Keratinocyte (primary cell): ENCODE measurements at regions not wholly inside any gene's neighbourhood (a gene's known extent, or its start where the extent isn't known, plus 50 kb on each side); places are given as distances from the start of the nearest gene placed in this dataset.
"Not testable (repeated sequence)": the region's sequence is repeated elsewhere in the genome, so short reads cannot be mapped to it uniquely, and the experiment has no call there.

Experiments used
- CTCF ChIP-seq, 3 experiments: IDR thresholded peaks in 1 of 3; conservative IDR thresholded peaks in 1 of 3; optimal IDR thresholded peaks in 1 of 3; 2 replicates in 2 of 3; 3 replicates in 1 of 3; pipeline versions ENCODE3 to v1.5.1; 2011; ENCODE audit warnings: low read length in 3 of 3, mild to moderate bottlenecking in 3 of 3, moderate library complexity in 2 of 3, control low read depth in 1 of 3, inconsistent platforms in 1 of 3; ENCODE audit not compliant: insufficient read depth in 2 of 3; ENCODE audit errors: extremely low read depth in 1 of 3
- EZH2 ChIP-seq: IDR thresholded peaks from one replicate; pipeline ENCODE4 v1.6.1; 2012; ENCODE audit warnings: inconsistent platforms, mild to moderate bottlenecking, low read length, moderate library complexity

- TF ChIP-seq CTCF (optimal IDR thresholded peaks at IDR 0.05 in 1 of 3, IDR thresholded peaks at IDR 0.05 in 1 of 3, conservative IDR thresholded peaks at IDR 0.05 in 1 of 3; ENCODE audit: extremely low read depth in 1 of 3, insufficient read depth in 2 of 3, low read length in 3 of 3); EZH2: not testable (repeated sequence)
Observed at GRCh38 chr12:17025424-17025823, 419.5 kb upstream of the LMO3 start.
